HEK293 (cell line): ENCODE measurements at regions not wholly inside any gene's neighbourhood (a gene's known extent, or its start where the extent isn't known, plus 50 kb on each side); places are given as distances from the start of the nearest gene placed in this dataset.

ENCODE experiments used
- CTCF ChIA-PET: fragments of 350-600 bp; formaldehyde crosslinking; extraction: SDS; loops from one replicate; lab custom pipeline; 2021; ENCODE audit warnings: antibody characterized with exemption; lab: Yijun Ruan, JAX
- POLR2A ChIA-PET: fragments of 300-600 bp; formaldehyde crosslinking; extraction: SDS; loops from one replicate; lab custom pipeline; 2020; ENCODE audit warnings: antibody characterized with exemption, inconsistent platforms; lab: Yijun Ruan, JAX
- H3K27ac ChIP-seq: fragments of 200-500 bp; sonication (Bioruptor generic); 2 replicates; pipeline ENCODE4 v1.5.1; 2014; ENCODE audit warnings: low read depth, low read length, control low read depth, inconsistent platforms; ENCODE audit errors: extremely low read depth
- H3K36me3 ChIP-seq, 2 experiments: fragments of 200-500 bp in 1 of 2; sonication (Bioruptor generic) in 1 of 2; 1 replicate in 1 of 2; 2 replicates in 1 of 2; pipeline ENCODE4 v1.5.1; 2014 to 2017; ENCODE audit warnings: inconsistent platforms in 2 of 2, low read length in 2 of 2; ENCODE audit not compliant: control insufficient read depth in 2 of 2, insufficient read depth in 1 of 2
- H3K4me1 ChIP-seq: fragments of 200-500 bp; sonication (Bioruptor generic); 2 replicates; pipeline ENCODE4 v1.5.1; 2014; ENCODE audit warnings: mild to moderate bottlenecking, low read length, inconsistent platforms; ENCODE audit not compliant: control insufficient read depth, insufficient read depth
- H3K4me3 ChIP-seq: 2 replicates; pipeline ENCODE4 v1.5.1; 2011; ENCODE audit warnings: low read depth, mild to moderate bottlenecking, control low read depth, low read length, moderate library complexity
- H3K9me3 ChIP-seq: fragments of 200-500 bp; sonication (Bioruptor generic); 2 replicates; pipeline ENCODE4 v1.5.1; 2014; ENCODE audit warnings: low read depth, low read length, inconsistent platforms; ENCODE audit not compliant: control insufficient read depth, insufficient read depth
- CTCF ChIP-seq: fragments of 450-650 bp; formaldehyde crosslinking; IDR thresholded peaks from 2 replicates; pipeline ENCODE4 v1.5.1; 2016; ENCODE audit warnings: missing biosample characterization, missing genetic modification characterization
- GFI1B ChIP-seq: fragments of 450-650 bp; formaldehyde crosslinking; IDR thresholded peaks from 2 replicates; pipeline ENCODE4 v1.5.1; 2016; ENCODE audit warnings: missing biosample characterization, missing genetic modification characterization
- KLF17 ChIP-seq: fragments of 450-650 bp; formaldehyde crosslinking; IDR thresholded peaks from 2 replicates; pipeline ENCODE4 v1.5.1; 2016; ENCODE audit warnings: missing biosample characterization, missing genetic modification characterization
- KLF7 ChIP-seq: fragments of 450-650 bp; formaldehyde crosslinking; IDR thresholded peaks from 2 replicates; pipeline ENCODE4 v1.5.1; 2016; ENCODE audit warnings: missing biosample characterization, missing genetic modification characterization, borderline replicate concordance
- ZBTB21 ChIP-seq: fragments of 450-650 bp; formaldehyde crosslinking; IDR thresholded peaks from 2 replicates; pipeline ENCODE4 v1.5.1; 2017; ENCODE audit warnings: missing biosample characterization, missing genetic modification characterization
- ZFHX2 ChIP-seq: fragments of 450-650 bp; formaldehyde crosslinking; conservative IDR thresholded peaks from 2 replicates; pipeline ENCODE4 v1.5.1; 2016; ENCODE audit warnings: missing biosample characterization, missing genetic modification characterization
- ZNF114 ChIP-seq: fragments of 450-650 bp; formaldehyde crosslinking; IDR thresholded peaks from 2 replicates; pipeline ENCODE4 v1.5.0; 2017; ENCODE audit warnings: missing biosample characterization, missing genetic modification characterization
- ZNF175 ChIP-seq: fragments of 450-650 bp; formaldehyde crosslinking; IDR thresholded peaks from 2 replicates; pipeline ENCODE4 v1.5.1; 2016; ENCODE audit warnings: missing biosample characterization, missing genetic modification characterization
- ZNF274 ChIP-seq, 2 experiments: fragments of 200-500 bp in 1 of 2; fragments of 450-650 bp in 1 of 2; sonication (Bioruptor generic) in 1 of 2; formaldehyde crosslinking in 1 of 2; IDR thresholded peaks; 2 replicates each; pipeline versions ENCODE4 v1.5.1 to v1.6.1; 2014 to 2016; ENCODE audit warnings: borderline replicate concordance in 1 of 2, inconsistent platforms in 1 of 2, low read length in 1 of 2, missing biosample characterization in 1 of 2, missing genetic modification characterization in 1 of 2
- ZNF350 ChIP-seq: fragments of 450-650 bp; formaldehyde crosslinking; IDR thresholded peaks from 2 replicates; pipeline ENCODE4 v1.5.0; 2017; ENCODE audit warnings: missing biosample characterization, mild to moderate bottlenecking, missing genetic modification characterization
- ZNF654 ChIP-seq: fragments of 450-650 bp; formaldehyde crosslinking; IDR thresholded peaks from 2 replicates; pipeline ENCODE4 v1.5.1; 2016; ENCODE audit warnings: low read depth, missing biosample characterization, missing genetic modification characterization
- ZNF768 ChIP-seq: fragments of 450-650 bp; formaldehyde crosslinking; IDR thresholded peaks from 2 replicates; pipeline ENCODE4 v1.5.1; 2018; ENCODE audit warnings: missing biosample characterization, mild to moderate bottlenecking, missing genetic modification characterization
- TF ChIP-seq, protein P1 (sequence below): fragments of 450-650 bp; formaldehyde crosslinking; IDR thresholded peaks from 2 replicates; pipeline ENCODE4 v1.5.1; 2016; ENCODE audit warnings: missing biosample characterization, missing genetic modification characterization, low read depth
- TF ChIP-seq, protein P2 (sequence below): fragments of 450-650 bp; formaldehyde crosslinking; IDR thresholded peaks from 2 replicates; pipeline ENCODE4 v1.5.1; 2016; ENCODE audit warnings: missing biosample characterization, missing genetic modification characterization
- TF ChIP-seq, protein P3 (sequence below): sonication (generic); formaldehyde crosslinking; IDR thresholded peaks from 2 replicates; pipeline ENCODE4 v1.8.1; 2022; ENCODE audit warnings: mild to moderate bottlenecking, moderate library complexity, missing genetic modification reagents
- TF ChIP-seq, protein P4 (sequence below): fragments of 450-650 bp; formaldehyde crosslinking; IDR thresholded peaks from 2 replicates; pipeline ENCODE4 v1.5.1; 2016; ENCODE audit warnings: missing biosample characterization, missing genetic modification characterization

DNA sequence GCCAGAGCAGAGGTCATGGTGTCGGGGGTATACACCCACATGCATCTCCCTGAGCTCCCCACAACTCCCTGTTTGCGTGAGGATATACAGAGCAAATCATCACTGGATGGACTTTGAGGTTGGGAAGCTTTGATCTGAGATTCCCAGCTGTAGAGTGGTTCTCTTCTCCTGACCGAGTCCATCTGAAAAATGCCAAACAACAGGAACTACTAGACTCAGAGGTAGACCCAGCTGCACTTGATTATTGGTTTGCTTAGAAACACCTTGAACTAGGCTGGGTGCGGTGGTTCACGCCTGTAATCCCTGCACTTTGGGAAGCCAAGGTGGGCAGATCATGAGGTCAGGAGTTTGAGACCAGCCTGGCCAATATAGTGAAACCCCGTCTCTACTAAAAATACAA is 125.0 kb downstream of the UNC5CL start:
- H3K9me3 ChIP-seq = no peaks in the 10 kb centered on the region
- CTCF ChIA-PET = interaction anchor here (0.6 to 5.4 kb wide), 4 partner anchors 8 to 544 kb away, joined by 3 to 37 read pairs (median 6); no protein-coding TSS in a partner anchor
- POLR2A ChIA-PET = no interaction called here
- no peak overlapping the region for H3K4me3 ChIP-seq
- no peak overlapping the region for H3K27ac ChIP-seq
- TF ChIP-seq, protein P1, sequence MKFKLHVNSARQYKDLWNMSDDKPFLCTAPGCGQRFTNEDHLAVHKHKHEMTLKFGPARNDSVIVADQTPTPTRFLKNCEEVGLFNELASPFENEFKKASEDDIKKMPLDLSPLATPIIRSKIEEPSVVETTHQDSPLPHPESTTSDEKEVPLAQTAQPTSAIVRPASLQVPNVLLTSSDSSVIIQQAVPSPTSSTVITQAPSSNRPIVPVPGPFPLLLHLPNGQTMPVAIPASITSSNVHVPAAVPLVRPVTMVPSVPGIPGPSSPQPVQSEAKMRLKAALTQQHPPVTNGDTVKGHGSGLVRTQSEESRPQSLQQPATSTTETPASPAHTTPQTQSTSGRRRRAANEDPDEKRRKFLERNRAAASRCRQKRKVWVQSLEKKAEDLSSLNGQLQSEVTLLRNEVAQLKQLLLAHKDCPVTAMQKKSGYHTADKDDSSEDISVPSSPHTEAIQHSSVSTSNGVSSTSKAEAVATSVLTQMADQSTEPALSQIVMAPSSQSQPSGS (tag by site-specific recombination) = no peak
- TF ChIP-seq ZNF175 (tag by site-specific recombination) = no peak
- TF ChIP-seq, protein P2, sequence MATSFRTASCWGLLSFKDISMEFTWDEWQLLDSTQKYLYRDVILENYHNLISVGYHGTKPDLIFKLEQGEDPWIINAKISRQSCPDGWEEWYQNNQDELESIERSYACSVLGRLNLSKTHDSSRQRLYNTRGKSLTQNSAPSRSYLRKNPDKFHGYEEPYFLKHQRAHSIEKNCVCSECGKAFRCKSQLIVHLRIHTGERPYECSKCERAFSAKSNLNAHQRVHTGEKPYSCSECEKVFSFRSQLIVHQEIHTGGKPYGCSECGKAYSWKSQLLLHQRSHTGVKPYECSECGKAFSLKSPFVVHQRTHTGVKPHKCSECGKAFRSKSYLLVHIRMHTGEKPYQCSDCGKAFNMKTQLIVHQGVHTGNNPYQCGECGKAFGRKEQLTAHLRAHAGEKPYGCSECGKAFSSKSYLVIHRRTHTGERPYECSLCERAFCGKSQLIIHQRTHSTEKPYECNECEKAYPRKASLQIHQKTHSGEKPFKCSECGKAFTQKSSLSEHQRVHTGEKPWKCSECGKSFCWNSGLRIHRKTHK = no peak
- TF ChIP-seq, protein P3, sequence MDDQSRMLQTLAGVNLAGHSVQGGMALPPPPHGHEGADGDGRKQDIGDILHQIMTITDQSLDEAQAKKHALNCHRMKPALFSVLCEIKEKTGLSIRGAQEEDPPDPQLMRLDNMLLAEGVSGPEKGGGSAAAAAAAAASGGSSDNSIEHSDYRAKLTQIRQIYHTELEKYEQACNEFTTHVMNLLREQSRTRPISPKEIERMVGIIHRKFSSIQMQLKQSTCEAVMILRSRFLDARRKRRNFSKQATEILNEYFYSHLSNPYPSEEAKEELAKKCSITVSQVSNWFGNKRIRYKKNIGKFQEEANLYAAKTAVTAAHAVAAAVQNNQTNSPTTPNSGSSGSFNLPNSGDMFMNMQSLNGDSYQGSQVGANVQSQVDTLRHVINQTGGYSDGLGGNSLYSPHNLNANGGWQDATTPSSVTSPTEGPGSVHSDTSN = no peak
- TF ChIP-seq, protein P4, sequence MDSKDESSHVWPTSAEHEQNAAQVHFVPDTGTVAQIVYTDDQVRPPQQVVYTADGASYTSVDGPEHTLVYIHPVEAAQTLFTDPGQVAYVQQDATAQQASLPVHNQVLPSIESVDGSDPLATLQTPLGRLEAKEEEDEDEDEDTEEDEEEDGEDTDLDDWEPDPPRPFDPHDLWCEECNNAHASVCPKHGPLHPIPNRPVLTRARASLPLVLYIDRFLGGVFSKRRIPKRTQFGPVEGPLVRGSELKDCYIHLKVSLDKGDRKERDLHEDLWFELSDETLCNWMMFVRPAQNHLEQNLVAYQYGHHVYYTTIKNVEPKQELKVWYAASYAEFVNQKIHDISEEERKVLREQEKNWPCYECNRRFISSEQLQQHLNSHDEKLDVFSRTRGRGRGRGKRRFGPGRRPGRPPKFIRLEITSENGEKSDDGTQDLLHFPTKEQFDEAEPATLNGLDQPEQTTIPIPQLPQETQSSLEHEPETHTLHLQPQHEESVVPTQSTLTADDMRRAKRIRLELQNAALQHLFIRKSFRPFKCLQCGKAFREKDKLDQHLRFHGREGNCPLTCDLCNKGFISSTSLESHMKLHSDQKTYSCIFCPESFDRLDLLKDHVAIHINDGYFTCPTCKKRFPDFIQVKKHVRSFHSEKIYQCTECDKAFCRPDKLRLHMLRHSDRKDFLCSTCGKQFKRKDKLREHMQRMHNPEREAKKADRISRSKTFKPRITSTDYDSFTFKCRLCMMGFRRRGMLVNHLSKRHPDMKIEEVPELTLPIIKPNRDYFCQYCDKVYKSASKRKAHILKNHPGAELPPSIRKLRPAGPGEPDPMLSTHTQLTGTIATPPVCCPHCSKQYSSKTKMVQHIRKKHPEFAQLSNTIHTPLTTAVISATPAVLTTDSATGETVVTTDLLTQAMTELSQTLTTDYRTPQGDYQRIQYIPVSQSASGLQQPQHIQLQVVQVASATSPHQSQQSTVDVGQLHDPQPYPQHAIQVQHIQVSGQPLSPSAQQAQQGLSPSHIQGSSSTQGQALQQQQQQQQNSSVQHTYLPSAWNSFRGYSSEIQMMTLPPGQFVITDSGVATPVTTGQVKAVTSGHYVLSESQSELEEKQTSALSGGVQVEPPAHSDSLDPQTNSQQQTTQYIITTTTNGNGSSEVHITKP (tag by site-specific recombination) = no peak
- no peak for TF ChIP-seq ZNF768
- TF ChIP-seq GFI1B (tag by site-specific recombination) = no peak
- TF ChIP-seq ZFHX2 (tag by site-specific recombination) = no peak
- TF ChIP-seq KLF17 = no peak
- no peak for TF ChIP-seq ZNF274 (IDR thresholded peaks at IDR 0.05; ENCODE audit: low read length)
- TF ChIP-seq ZNF274 (tag by site-specific recombination; IDR thresholded peaks at IDR 0.05; ENCODE audit: borderline replicate concordance) = no peak
- TF ChIP-seq KLF7 (tag by site-specific recombination) = no peak
- TF ChIP-seq ZBTB21 = no peak
- TF ChIP-seq, all 188 proteins: peak for 0
- Histone ChIP-seq H3K36me3 (no peaks in the 10 kb centered on the region), H3K4me1 (no peaks in the 10 kb centered on the region)

DNA sequence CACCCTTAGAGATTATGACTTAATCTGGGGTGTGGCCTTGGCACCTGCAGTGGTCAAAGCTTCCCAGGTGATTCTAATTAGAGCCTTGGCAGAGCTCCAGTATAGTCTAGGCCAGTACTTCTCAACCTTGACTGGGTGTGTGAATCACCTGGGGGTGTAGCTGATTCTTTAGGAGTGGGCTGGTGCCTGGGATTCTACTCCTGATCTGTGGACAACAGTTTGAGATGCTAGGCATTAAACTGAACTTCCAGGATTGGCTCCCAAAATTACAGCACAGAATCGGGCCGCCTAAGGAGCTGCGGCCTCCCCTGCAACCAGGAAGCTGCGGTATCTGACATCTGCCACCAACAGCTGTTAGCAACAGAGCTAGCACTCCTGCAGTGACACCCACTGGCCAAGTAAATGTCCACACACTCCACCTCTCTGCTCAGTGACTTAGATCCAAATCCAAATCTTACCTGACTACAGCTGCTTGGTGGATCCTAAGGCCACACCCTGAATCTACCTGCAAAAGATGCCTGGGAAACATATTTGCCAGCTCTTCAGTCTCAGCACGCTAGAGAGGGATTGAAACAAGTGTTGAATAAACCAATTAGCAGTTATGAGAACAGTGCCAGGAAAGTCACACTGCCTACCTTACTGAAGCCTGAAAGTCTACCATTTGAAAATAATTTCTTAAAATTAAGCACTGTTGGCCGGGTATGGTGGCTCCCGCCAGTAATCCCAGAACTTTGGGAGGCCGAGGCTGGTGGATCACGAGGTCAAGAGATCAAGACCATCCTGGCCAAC is 126.7 kb downstream of the UNC5CL start:
- Histone ChIP-seq H3K4me1 (peaks cover 4% of the 10 kb centered on the region; the same call in 1 of the 2 replicates), H3K4me3 (no peak overlapping the region), H3K9me3 (no peaks in the 10 kb centered on the region), H3K36me3 (no peaks in the 10 kb centered on the region), H3K27ac (no peak overlapping the region)
- TF ChIP-seq CTCF (tag by site-specific recombination) (peak; percentile 38; the same call in 1 of the 2 replicates), ZNF350 (tag by site-specific recombination) (no peak), ZNF114 (tag by site-specific recombination) (no peak), ZNF654 (tag by site-specific recombination) (peak; percentile 34; the same call in 1 of the 2 replicates)
- POLR2A ChIA-PET = no interaction called here
- CTCF ChIA-PET = interaction anchor here (0.6 to 5.4 kb wide), 19 partner anchors 10 to 444 kb away, joined by 3 to 37 read pairs (median 4); partner anchors contain the start of gene UNC5CL
